ENCODE measurements at regions not wholly inside any gene's neighbourhood (a gene's known extent, or its start where the extent isn't known, plus 50 kb on each side); places are given as distances from the start of the nearest gene placed in this dataset.

DNA sequence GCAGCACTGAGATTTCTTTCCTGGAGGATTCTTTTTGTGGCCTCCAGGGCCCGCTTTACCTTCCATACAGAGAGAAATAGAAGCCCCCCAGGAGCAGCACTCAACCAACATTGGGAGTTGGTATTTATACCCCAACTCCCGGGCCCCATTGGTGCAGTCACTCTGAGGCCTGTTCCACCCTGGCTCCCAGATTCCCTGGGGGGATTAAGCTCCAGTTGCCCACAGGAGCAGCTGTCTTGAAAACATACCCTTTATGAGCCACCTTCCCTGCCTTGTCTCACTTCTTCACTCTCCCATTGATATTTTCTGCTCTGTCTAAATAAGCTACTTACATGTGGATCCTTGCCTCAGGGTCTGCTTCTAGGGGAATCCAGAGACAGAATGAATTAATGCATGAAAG lies 167.8 kb downstream of the KATNIP start:
- POLR2A ChIA-PET: no interaction called here
- CTCF ChIA-PET: no interaction called here
- DNase-seq (ENCODE audit: extremely low spot score): no peak
- TF ChIP-seq BHLHE40 (IDR thresholded peaks at IDR 0.05; ENCODE audit: borderline replicate concordance) (no peak), L3MBTL2 (conservative IDR thresholded peaks at IDR 0.05) (no peak), TARDBP (IDR thresholded peaks at IDR 0.05) (no peak), ARNT (IDR thresholded peaks at IDR 0.05) (no peak), NFRKB (IDR thresholded peaks at IDR 0.05) (no peak), HDGF (IDR thresholded peaks at IDR 0.05; ENCODE audit: borderline replicate concordance) (no peak), LEF1 (IDR thresholded peaks at IDR 0.05; ENCODE audit: borderline replicate concordance) (no peak), FOXM1 (IDR thresholded peaks at IDR 0.05; ENCODE audit: borderline replicate concordance) (no peak), PKNOX1 (IDR thresholded peaks at IDR 0.05) (no peak)

- ChIA-PET CTCF (no interaction called here), POLR2A (no interaction called here)
- TF ChIP-seq LEF1 (IDR thresholded peaks at IDR 0.05; ENCODE audit: borderline replicate concordance): no peak
- TF ChIP-seq NFRKB (IDR thresholded peaks at IDR 0.05): no peak
- TF ChIP-seq FOXK2 (IDR thresholded peaks at IDR 0.05): no peak
- no peak for TF ChIP-seq PKNOX1 (IDR thresholded peaks at IDR 0.05)
- TF ChIP-seq ZNF384 (IDR thresholded peaks at IDR 0.05): no peak
- no peak for TF ChIP-seq CTBP1 (IDR thresholded peaks at IDR 0.05; ENCODE audit: borderline replicate concordance)
- TF ChIP-seq SUZ12 (IDR thresholded peaks at IDR 0.05): no peak
- no peak for TF ChIP-seq ARNT (IDR thresholded peaks at IDR 0.05)
- TF ChIP-seq TARDBP (IDR thresholded peaks at IDR 0.05): no peak
- no peak for TF ChIP-seq BHLHE40 (IDR thresholded peaks at IDR 0.05; ENCODE audit: borderline replicate concordance)
- TF ChIP-seq HDGF (IDR thresholded peaks at IDR 0.05; ENCODE audit: borderline replicate concordance): no peak
- TF ChIP-seq ELF4 (IDR thresholded peaks at IDR 0.05): no peak
- TF ChIP-seq L3MBTL2 (conservative IDR thresholded peaks at IDR 0.05): no peak
- TF ChIP-seq FOXM1 (IDR thresholded peaks at IDR 0.05; ENCODE audit: borderline replicate concordance): no peak
- TF ChIP-seq FOXA1 (IDR thresholded peaks at IDR 0.05): no peak
- TF ChIP-seq SP1 (IDR thresholded peaks at IDR 0.05): no peak
- no peak for DNase-seq (ENCODE audit: extremely low spot score)
Observed at GRCh38 chr16:27718201-27719105, 168.5 kb downstream of the KATNIP start.

GRCh38 chr16:27719106-27719445 lies 169.1 kb downstream of the KATNIP start:
- ChIA-PET CTCF (no interaction called here), POLR2A (no interaction called here)
- no peak for DNase-seq (ENCODE audit: extremely low spot score)
- TF ChIP-seq PKNOX1 (IDR thresholded peaks at IDR 0.05) (no peak), L3MBTL2 (conservative IDR thresholded peaks at IDR 0.05) (no peak), BHLHE40 (IDR thresholded peaks at IDR 0.05; ENCODE audit: borderline replicate concordance) (no peak), ARNT (IDR thresholded peaks at IDR 0.05) (no peak)

GRCh38 chr16:27720731-27721530 lies 171.0 kb downstream of the KATNIP start:
- POLR2A ChIA-PET: no interaction called here
- CTCF ChIA-PET: interaction anchor here (0.8 to 1.0 kb wide), 2 partner anchors 22 to 30 kb away, joined by 3 read pairs; no protein-coding TSS in a partner anchor
- DNase-seq (ENCODE audit: extremely low spot score): no peak
- TF ChIP-seq ELF4 (IDR thresholded peaks at IDR 0.05): no peak
- TF ChIP-seq LEF1 (IDR thresholded peaks at IDR 0.05; ENCODE audit: borderline replicate concordance): no peak
- no peak for TF ChIP-seq SP1 (IDR thresholded peaks at IDR 0.05)
- no peak for TF ChIP-seq PKNOX1 (IDR thresholded peaks at IDR 0.05)
- TF ChIP-seq TARDBP (IDR thresholded peaks at IDR 0.05): no peak
- no peak for TF ChIP-seq SUZ12 (IDR thresholded peaks at IDR 0.05)
- TF ChIP-seq CTBP1 (IDR thresholded peaks at IDR 0.05; ENCODE audit: borderline replicate concordance): no peak
- no peak for TF ChIP-seq FOXM1 (IDR thresholded peaks at IDR 0.05; ENCODE audit: borderline replicate concordance)
- TF ChIP-seq HDGF (IDR thresholded peaks at IDR 0.05; ENCODE audit: borderline replicate concordance): no peak
- TF ChIP-seq BHLHE40 (IDR thresholded peaks at IDR 0.05; ENCODE audit: borderline replicate concordance): no peak
- TF ChIP-seq ARNT (IDR thresholded peaks at IDR 0.05): no peak
- no peak for TF ChIP-seq ZNF384 (IDR thresholded peaks at IDR 0.05)

DNA sequence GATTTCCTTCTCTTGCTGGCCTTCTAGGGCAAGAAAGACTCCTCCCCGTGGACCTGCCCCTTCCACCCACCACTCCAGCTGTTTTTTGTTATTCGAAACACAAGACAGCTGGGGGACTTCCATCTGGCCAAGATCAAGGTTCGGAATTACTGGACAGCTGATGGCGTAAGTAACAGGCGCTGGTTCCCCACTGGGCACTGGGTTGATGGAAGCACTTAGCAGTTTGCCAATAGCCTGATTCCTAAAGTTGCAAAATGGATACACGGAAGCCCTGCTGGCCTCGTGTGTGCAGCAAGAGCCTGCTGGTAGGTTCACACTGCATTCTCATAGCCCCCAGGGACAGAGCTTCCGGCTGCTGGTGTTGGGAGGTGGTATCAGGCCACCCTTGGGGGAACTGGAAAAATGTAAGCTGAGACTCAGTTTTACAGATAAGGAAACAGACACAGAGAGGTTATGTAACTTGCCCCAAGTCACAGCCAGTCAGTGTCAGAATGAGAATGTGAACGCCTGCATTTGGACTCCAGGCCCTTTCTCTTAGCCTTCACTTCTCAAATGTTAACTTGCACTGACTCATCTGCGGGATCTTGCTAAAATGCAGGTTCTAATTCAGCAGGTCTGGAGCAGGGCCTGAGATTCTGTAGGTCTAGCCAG lies 171.7 kb downstream of the KATNIP start:
- ChIA-PET POLR2A (no interaction called here), CTCF (no interaction called here)
- no peak for TF ChIP-seq NFRKB (IDR thresholded peaks at IDR 0.05)
- no peak for TF ChIP-seq LEF1 (IDR thresholded peaks at IDR 0.05; ENCODE audit: borderline replicate concordance)
- TF ChIP-seq L3MBTL2 (conservative IDR thresholded peaks at IDR 0.05): no peak
- no peak for TF ChIP-seq ELF4 (IDR thresholded peaks at IDR 0.05)
- no peak for DNase-seq (ENCODE audit: extremely low spot score)

Data from HEK293T (cell line).